ENCODE measurements at regions not wholly inside any gene's neighbourhood (a gene's known extent, or its start where the extent isn't known, plus 50 kb on each side); places are given as distances from the start of the nearest gene placed in this dataset.

DNA sequence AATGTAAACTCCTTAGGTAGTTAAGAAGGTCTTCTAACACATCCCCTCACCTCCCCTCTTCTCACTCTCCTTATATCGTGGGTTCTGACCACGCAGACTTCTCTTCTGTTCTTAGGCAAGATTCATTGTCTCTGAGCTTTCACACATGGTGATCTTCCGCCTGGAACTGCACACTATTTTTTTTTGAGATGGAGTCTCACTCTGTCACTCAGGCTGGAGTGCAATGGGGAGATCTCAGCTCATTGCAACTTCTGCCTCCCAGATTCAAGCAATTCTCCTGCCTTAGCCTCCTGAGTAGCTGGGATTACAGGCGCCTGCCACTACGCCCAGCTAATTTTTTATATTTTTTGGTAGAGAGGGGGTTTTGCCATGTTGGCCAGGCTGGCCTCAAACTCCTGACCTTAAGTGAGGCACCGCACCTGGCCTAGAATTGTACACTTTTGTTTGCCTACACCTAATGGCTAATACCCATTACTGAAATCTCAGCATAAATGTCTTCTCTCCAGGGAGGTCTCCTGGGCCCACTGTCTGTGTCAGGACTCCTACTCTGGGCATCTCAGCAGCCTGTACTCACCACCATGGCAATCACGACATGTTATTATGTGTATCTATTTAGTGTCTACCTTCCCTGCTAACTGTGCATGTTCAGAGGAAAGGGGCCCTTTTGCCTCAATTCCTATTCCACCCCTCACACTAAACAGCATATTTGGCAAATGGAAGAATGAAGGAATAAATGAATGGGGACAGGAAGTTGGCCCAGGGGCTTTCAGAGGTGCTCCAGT is 646.3 kb upstream of the DPP6 start:
- TF ChIP-seq, protein P1, sequence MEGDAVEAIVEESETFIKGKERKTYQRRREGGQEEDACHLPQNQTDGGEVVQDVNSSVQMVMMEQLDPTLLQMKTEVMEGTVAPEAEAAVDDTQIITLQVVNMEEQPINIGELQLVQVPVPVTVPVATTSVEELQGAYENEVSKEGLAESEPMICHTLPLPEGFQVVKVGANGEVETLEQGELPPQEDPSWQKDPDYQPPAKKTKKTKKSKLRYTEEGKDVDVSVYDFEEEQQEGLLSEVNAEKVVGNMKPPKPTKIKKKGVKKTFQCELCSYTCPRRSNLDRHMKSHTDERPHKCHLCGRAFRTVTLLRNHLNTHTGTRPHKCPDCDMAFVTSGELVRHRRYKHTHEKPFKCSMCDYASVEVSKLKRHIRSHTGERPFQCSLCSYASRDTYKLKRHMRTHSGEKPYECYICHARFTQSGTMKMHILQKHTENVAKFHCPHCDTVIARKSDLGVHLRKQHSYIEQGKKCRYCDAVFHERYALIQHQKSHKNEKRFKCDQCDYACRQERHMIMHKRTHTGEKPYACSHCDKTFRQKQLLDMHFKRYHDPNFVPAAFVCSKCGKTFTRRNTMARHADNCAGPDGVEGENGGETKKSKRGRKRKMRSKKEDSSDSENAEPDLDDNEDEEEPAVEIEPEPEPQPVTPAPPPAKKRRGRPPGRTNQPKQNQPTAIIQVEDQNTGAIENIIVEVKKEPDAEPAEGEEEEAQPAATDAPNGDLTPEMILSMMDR (IDR thresholded peaks at IDR 0.05) = no peak
- TF ChIP-seq POLR2A (IDR thresholded peaks at IDR 0.05) = no peak
